ENCODE measurements at regions not wholly inside any gene's neighbourhood (a gene's known extent, or its start where the extent isn't known, plus 50 kb on each side); places are given as distances from the start of the nearest gene placed in this dataset.

DNA sequence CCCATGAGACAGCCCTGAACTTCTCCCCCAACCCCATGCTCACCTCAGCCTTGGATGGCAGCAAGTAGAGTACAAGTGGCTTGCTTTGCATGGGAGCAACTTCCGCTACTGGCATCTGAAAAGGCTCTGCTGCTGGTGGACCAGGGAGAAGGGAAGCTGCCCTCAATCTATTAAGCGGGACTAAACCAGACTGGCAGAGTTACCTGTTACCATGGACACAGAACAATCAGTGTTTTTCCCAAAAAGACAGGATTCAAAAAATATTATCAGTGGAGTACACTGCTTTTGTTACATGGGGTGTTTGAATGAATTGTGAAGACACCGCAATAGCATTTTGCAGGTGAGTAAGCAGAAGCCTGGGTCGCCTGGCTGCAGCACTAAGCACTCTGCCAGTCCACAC, 631.4 kb upstream of the B3GAT1 start:
- Mint-ChIP-seq H3K27me3 (ENCODE audit: low read depth) (peaks cover 20% of the 10 kb centered on the region), H3K4me3 (ENCODE audit: unreplicated experiment) (no peak overlapping the region), H3K4me1 (ENCODE audit: low read depth) (no peaks in the 10 kb centered on the region), H3K36me3 (ENCODE audit: low read depth) (no peaks in the 10 kb centered on the region), H3K9me3 (ENCODE audit: low read depth) (no peaks in the 10 kb centered on the region), H3K27ac (ENCODE audit: unreplicated experiment) (no peak overlapping the region)
- no peak for DNase-seq (ENCODE audit: low spot score)
- TF ChIP-seq, protein P1, sequence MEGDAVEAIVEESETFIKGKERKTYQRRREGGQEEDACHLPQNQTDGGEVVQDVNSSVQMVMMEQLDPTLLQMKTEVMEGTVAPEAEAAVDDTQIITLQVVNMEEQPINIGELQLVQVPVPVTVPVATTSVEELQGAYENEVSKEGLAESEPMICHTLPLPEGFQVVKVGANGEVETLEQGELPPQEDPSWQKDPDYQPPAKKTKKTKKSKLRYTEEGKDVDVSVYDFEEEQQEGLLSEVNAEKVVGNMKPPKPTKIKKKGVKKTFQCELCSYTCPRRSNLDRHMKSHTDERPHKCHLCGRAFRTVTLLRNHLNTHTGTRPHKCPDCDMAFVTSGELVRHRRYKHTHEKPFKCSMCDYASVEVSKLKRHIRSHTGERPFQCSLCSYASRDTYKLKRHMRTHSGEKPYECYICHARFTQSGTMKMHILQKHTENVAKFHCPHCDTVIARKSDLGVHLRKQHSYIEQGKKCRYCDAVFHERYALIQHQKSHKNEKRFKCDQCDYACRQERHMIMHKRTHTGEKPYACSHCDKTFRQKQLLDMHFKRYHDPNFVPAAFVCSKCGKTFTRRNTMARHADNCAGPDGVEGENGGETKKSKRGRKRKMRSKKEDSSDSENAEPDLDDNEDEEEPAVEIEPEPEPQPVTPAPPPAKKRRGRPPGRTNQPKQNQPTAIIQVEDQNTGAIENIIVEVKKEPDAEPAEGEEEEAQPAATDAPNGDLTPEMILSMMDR (IDR thresholded peaks at IDR 0.05) = no peak

DNA sequence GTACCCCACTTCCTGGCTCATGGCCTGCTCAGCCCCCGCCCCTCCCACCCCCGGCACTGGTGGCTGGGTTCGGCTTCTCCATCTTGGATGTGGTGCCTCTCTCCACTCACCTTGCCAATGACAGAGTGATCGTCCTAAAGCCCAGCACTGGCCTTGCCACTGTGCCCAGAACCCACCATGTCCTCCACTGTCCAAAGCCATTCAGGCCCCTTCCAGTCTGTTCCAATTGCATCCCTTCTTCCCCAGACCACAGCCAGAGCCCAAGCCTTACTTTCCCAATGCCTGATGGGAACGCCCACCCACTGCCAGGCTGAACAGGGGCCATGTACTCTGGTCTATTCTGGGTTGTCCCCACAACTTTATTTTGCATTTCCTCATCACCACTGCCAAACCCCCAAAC, 625.8 kb upstream of the B3GAT1 start:
- H3K4me1 Mint-ChIP-seq (ENCODE audit: low read depth) = no peaks in the 10 kb centered on the region
- DNase-seq (ENCODE audit: low spot score) = no peak
- no peak overlapping the region for H3K4me3 Mint-ChIP-seq (ENCODE audit: unreplicated experiment)
- no peaks in the 10 kb centered on the region for H3K9me3 Mint-ChIP-seq (ENCODE audit: low read depth)
- H3K36me3 Mint-ChIP-seq (ENCODE audit: low read depth) = no peaks in the 10 kb centered on the region
- peaks cover 7% of the 10 kb centered on the region for H3K27me3 Mint-ChIP-seq (ENCODE audit: low read depth)
- H3K27ac Mint-ChIP-seq (ENCODE audit: unreplicated experiment) = no peak overlapping the region
- TF ChIP-seq, protein P1 (IDR thresholded peaks at IDR 0.05) = no peak

GRCh38 chr11:135036488-135037297, 624.7 kb upstream of the B3GAT1 start:
- Mint-ChIP-seq H3K36me3 (ENCODE audit: low read depth) (no peaks in the 10 kb centered on the region), H3K4me1 (ENCODE audit: low read depth) (no peaks in the 10 kb centered on the region)

GRCh38 chr11:135035282-135035681, 623.2 kb upstream of the B3GAT1 start:
- H3K27me3 Mint-ChIP-seq (ENCODE audit: low read depth) = peaks cover 10% of the 10 kb centered on the region
- H3K36me3 Mint-ChIP-seq (ENCODE audit: low read depth) = no peaks in the 10 kb centered on the region
- DNase-seq (ENCODE audit: low spot score) = no peak
- no peaks in the 10 kb centered on the region for H3K4me1 Mint-ChIP-seq (ENCODE audit: low read depth)
- no peaks in the 10 kb centered on the region for H3K9me3 Mint-ChIP-seq (ENCODE audit: low read depth)
- no peak overlapping the region for H3K4me3 Mint-ChIP-seq (ENCODE audit: unreplicated experiment)
- no peak overlapping the region for H3K27ac Mint-ChIP-seq (ENCODE audit: unreplicated experiment)
- TF ChIP-seq, protein P1 (IDR thresholded peaks at IDR 0.05) = no peak

More at GRCh38 chr11:135036488-135037297, 624.7 kb upstream of the B3GAT1 start:
- Mint-ChIP-seq H3K9me3 (ENCODE audit: low read depth) (no peaks in the 10 kb centered on the region), H3K27ac (ENCODE audit: unreplicated experiment) (no peak overlapping the region), H3K27me3 (ENCODE audit: low read depth) (peaks cover 10% of the 10 kb centered on the region), H3K4me3 (ENCODE audit: unreplicated experiment) (no peak overlapping the region)
- no peak for DNase-seq (ENCODE audit: low spot score)
- TF ChIP-seq, protein P1 (IDR thresholded peaks at IDR 0.05) = no peak

DNA sequence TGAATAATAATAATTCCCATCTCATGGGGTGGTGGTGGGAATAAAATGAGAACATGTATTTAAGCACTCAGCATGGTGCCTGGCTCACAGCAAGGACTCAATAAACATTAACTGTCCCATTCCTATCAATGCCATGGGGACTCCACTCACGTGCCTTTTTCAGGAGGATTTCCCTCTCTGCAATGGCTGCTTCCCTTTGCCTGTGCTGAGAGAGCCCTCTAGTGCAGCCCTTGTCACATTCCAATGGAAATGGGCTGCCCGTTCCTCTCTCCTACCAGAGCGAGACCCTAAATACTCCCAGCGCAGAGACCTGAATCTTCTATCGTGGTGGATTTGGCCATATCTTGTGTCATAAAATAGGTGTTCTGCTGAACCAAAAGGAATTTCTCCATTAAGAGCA, 621.5 kb upstream of the B3GAT1 start:
- H3K4me3 Mint-ChIP-seq (ENCODE audit: unreplicated experiment) = no peak overlapping the region

More for the DNA sequence above, 621.5 kb upstream of the B3GAT1 start:
- no peak for DNase-seq (ENCODE audit: low spot score)
- TF ChIP-seq, protein P1 (IDR thresholded peaks at IDR 0.05) = peak; percentile 83
- Mint-ChIP-seq H3K9me3 (ENCODE audit: low read depth) (no peaks in the 10 kb centered on the region), H3K36me3 (ENCODE audit: low read depth) (no peaks in the 10 kb centered on the region), H3K27me3 (ENCODE audit: low read depth) (peaks cover 14% of the 10 kb centered on the region), H3K4me1 (ENCODE audit: low read depth) (no peaks in the 10 kb centered on the region), H3K27ac (ENCODE audit: unreplicated experiment) (no peak overlapping the region)

Data from chondrocyte (in vitro differentiated cells).